ENCODE measurements at regions not wholly inside any gene's neighbourhood (a gene's known extent, or its start where the extent isn't known, plus 50 kb on each side); places are given as distances from the start of the nearest gene placed in this dataset.

- TF ChIP-seq, protein P1, sequence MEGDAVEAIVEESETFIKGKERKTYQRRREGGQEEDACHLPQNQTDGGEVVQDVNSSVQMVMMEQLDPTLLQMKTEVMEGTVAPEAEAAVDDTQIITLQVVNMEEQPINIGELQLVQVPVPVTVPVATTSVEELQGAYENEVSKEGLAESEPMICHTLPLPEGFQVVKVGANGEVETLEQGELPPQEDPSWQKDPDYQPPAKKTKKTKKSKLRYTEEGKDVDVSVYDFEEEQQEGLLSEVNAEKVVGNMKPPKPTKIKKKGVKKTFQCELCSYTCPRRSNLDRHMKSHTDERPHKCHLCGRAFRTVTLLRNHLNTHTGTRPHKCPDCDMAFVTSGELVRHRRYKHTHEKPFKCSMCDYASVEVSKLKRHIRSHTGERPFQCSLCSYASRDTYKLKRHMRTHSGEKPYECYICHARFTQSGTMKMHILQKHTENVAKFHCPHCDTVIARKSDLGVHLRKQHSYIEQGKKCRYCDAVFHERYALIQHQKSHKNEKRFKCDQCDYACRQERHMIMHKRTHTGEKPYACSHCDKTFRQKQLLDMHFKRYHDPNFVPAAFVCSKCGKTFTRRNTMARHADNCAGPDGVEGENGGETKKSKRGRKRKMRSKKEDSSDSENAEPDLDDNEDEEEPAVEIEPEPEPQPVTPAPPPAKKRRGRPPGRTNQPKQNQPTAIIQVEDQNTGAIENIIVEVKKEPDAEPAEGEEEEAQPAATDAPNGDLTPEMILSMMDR (IDR thresholded peaks at IDR 0.05; ENCODE audit: low read depth, low read length): no peak
- no peak for TF ChIP-seq EZH2phosphoT487 (IDR thresholded peaks at IDR 0.05; ENCODE audit: low read depth)
Observed at GRCh38 chr16:11462861-11463260, 117.6 kb downstream of the RMI2 start.
